Gastroesophageal sphincter (tissue), 4 donors: ENCODE measurements at regions not wholly inside any gene's neighbourhood (a gene's known extent, or its start where the extent isn't known, plus 50 kb on each side); places are given as distances from the start of the nearest gene placed in this dataset.

Source experiments
- ATAC-seq: fragments of 150-250 bp; one replicate; pipeline ENCODE4 v1.9.1; 2016; ENCODE audit warnings: mild to moderate bottlenecking, moderate library complexity
- H3K27ac ChIP-seq, 4 donors: fragments of 200-600 bp; sonication (generic) in 3 of 4; 1 replicate in 3 of 4; 2 replicates in 1 of 4; pipeline ENCODE4 v1.5.1; 2016 to 2019
- H3K27me3 ChIP-seq: fragments of 200-600 bp; sonication (generic); one replicate; pipeline ENCODE4 v1.5.1; 2019
- H3K36me3 ChIP-seq, 2 donors: fragments of 200-600 bp; sonication (generic); one replicate each; pipeline ENCODE4 v1.5.1; 2019; ENCODE audit warnings: control low read depth in 1 of 2
- H3K4me1 ChIP-seq, 3 donors: fragments of 200-600 bp; sonication (generic); 1 replicate in 2 of 3; 2 replicates in 1 of 3; pipeline ENCODE4 v1.5.1; 2016 to 2019; ENCODE audit warnings: control low read depth in 2 of 3
- H3K4me3 ChIP-seq, 2 donors: fragments of 200-600 bp; sonication (generic); one replicate each; pipeline ENCODE4 v1.5.1; 2019; ENCODE audit warnings: mild to moderate bottlenecking in 1 of 2, moderate library complexity in 1 of 2
- H3K9me3 ChIP-seq, 3 donors: fragments of 200-600 bp; sonication (generic); one replicate each; pipeline ENCODE4 v1.5.1; 2017 to 2019; ENCODE audit warnings: control low read depth in 2 of 3
- CTCF ChIP-seq, 4 experiments: fragments of 200-600 bp in 2 of 4; fragments of 450-650 bp in 2 of 4; sonication (generic) in 1 of 4; IDR thresholded peaks; one replicate each; pipeline ENCODE4 v1.5.1; 2017 to 2019; ENCODE audit warnings: antibody characterized with exemption in 4 of 4, mild to moderate bottlenecking in 2 of 4, moderate library complexity in 2 of 4
- EP300 ChIP-seq: sonication (generic); formaldehyde crosslinking; IDR thresholded peaks from one replicate; pipeline ENCODE4 v1.6.1; 2017; ENCODE audit warnings: antibody characterized with exemption, mild to moderate bottlenecking
- POLR2A ChIP-seq, 2 donors: fragments of 450-650 bp; IDR thresholded peaks; one replicate each; pipeline ENCODE4 v1.6.1; 2017; ENCODE audit warnings: antibody characterized with exemption in 2 of 2, mild to moderate bottlenecking in 2 of 2, moderate library complexity in 1 of 2
- POLR2AphosphoS5 ChIP-seq: sonication (generic); formaldehyde crosslinking; IDR thresholded peaks from one replicate; pipeline ENCODE4 v1.6.1; 2017; ENCODE audit warnings: antibody characterized with exemption
- WGBS, 2 donors: methylation state at CpG; one replicate each; pipeline ENCODE4 v1.1.5; 2018; ENCODE audit warnings: low coverage in 1 of 2; 5-methylcytosine and 5-hydroxymethylcytosine counted together

GRCh38 chr16:6835941-6836340 lies 496.7 kb upstream of the RBFOX1 start:
- no peak overlapping the region for H3K27ac ChIP-seq
- WGBS, 2 donors = 80 to 81% methylated on average over 5 of the region's 5 CpGs
- TF ChIP-seq POLR2AphosphoS5 (no peak), EP300 (no peak), POLR2A (IDR thresholded peaks at IDR 0.05) (no peak), CTCF (IDR thresholded peaks at IDR 0.05) (no peak)
- no peaks in the 10 kb centered on the region for H3K27me3 ChIP-seq
- peaks cover 0 to 4% (median 0%) of the 10 kb centered on the region in 3 donors for H3K9me3 ChIP-seq
- H3K36me3 ChIP-seq = no peaks in the 10 kb centered on the region
- H3K4me3 ChIP-seq = no peak overlapping the region
- no peak for ATAC-seq
- no peaks in the 10 kb centered on the region for H3K4me1 ChIP-seq

- Histone ChIP-seq H3K36me3 (no peaks in the 10 kb centered on the region), H3K4me1 (no peaks in the 10 kb centered on the region), H3K4me3 (no peak overlapping the region), H3K27me3 (no peaks in the 10 kb centered on the region), H3K27ac (no peak overlapping the region), H3K9me3 (peaks cover 0 to 4% (median 0%) of the 10 kb centered on the region in 3 donors)
- no peak for TF ChIP-seq POLR2AphosphoS5
- no peak for TF ChIP-seq CTCF (IDR thresholded peaks at IDR 0.05)
- no peak for TF ChIP-seq POLR2A (IDR thresholded peaks at IDR 0.05)
- no peak for TF ChIP-seq EP300
- WGBS, 2 donors = 90% methylated on average over 2 of the region's 2 CpGs; no CpG with 5 or more reads in 1 of the 2 donors
- ATAC-seq = no peak
Measured at GRCh38 chr16:6835516-6835915, 497.1 kb upstream of the RBFOX1 start.

GRCh38 chr16:6828690-6829089 lies 504.0 kb upstream of the RBFOX1 start:
- H3K4me1 ChIP-seq = no peaks in the 10 kb centered on the region
- H3K27ac ChIP-seq = no peak overlapping the region
- ATAC-seq = no peak
- H3K27me3 ChIP-seq = no peaks in the 10 kb centered on the region
- no peaks in the 10 kb centered on the region for H3K36me3 ChIP-seq
- H3K9me3 ChIP-seq = no peaks in the 10 kb centered on the region
- WGBS, 2 donors = 71 to 88% methylated on average over 3 to 5 of the region's 7 CpGs
- no peak overlapping the region for H3K4me3 ChIP-seq
- TF ChIP-seq CTCF (IDR thresholded peaks at IDR 0.05) (no peak), EP300 (no peak), POLR2AphosphoS5 (no peak), POLR2A (IDR thresholded peaks at IDR 0.05) (no peak)

GRCh38 chr16:6827931-6828330 lies 504.7 kb upstream of the RBFOX1 start:
- TF ChIP-seq EP300 (no peak), CTCF (IDR thresholded peaks at IDR 0.05) (no peak), POLR2A (IDR thresholded peaks at IDR 0.05) (no peak), POLR2AphosphoS5 (no peak)
- 20% methylated on average over 1 of the region's 1 CpG; no CpG with 5 or more reads in 1 of the 2 donors for WGBS, 2 donors

GRCh38 chr16:6827267-6827666 lies 505.4 kb upstream of the RBFOX1 start:
- Histone ChIP-seq H3K27me3 (no peaks in the 10 kb centered on the region), H3K4me3 (no peak overlapping the region), H3K9me3 (no peaks in the 10 kb centered on the region), H3K4me1 (no peaks in the 10 kb centered on the region), H3K36me3 (no peaks in the 10 kb centered on the region), H3K27ac (no peak overlapping the region)
- TF ChIP-seq EP300 (no peak), CTCF (IDR thresholded peaks at IDR 0.05) (no peak), POLR2A (IDR thresholded peaks at IDR 0.05) (no peak), POLR2AphosphoS5 (no peak)
- 0 to 9% methylated on average over 1 to 4 of the region's 4 CpGs for WGBS, 2 donors
- peak; percentile 51 for ATAC-seq

More at GRCh38 chr16:6827931-6828330, 504.7 kb upstream of the RBFOX1 start:
- H3K4me3 ChIP-seq = no peak overlapping the region
- no peak overlapping the region for H3K27ac ChIP-seq
- no peaks in the 10 kb centered on the region for H3K36me3 ChIP-seq
- H3K9me3 ChIP-seq = no peaks in the 10 kb centered on the region
- H3K4me1 ChIP-seq = no peaks in the 10 kb centered on the region
- ATAC-seq = no peak
- no peaks in the 10 kb centered on the region for H3K27me3 ChIP-seq
